Right ventricle myocardium superior (tissue), 1 donor: ENCODE measurements at regions not wholly inside any gene's neighbourhood (a gene's known extent, or its start where the extent isn't known, plus 50 kb on each side); places are given as distances from the start of the nearest gene placed in this dataset.
A peak's percentile ranks its signal among the peaks of the same experiment; 100 is the strongest.
"Not testable (repeated sequence)": the region's sequence is repeated elsewhere in the genome, so short reads cannot be mapped to it uniquely, and the experiment has no call there.

Experiments
- ATAC-seq: fragments of 200-7000 bp; cut with Tn5 transposase; one replicate; pipeline ENCODE4 v1.9.1; 2020; ENCODE audit warnings: mild to moderate bottlenecking; ENCODE audit not compliant: poor library complexity
- DNase-seq: peaks from one replicate; pipeline ENCODE4 v3.0.0-alpha.2; 2020
- intact Hi-C: fragments of 100-400 bp; cut with DNase I; formaldehyde crosslinking; loops from one replicate; pipeline ENCODE4 v1.11.2; 2022
- donor health status: DM: no; HTN: yes; CAD: no; lungs with severe emphysema.

DNA sequence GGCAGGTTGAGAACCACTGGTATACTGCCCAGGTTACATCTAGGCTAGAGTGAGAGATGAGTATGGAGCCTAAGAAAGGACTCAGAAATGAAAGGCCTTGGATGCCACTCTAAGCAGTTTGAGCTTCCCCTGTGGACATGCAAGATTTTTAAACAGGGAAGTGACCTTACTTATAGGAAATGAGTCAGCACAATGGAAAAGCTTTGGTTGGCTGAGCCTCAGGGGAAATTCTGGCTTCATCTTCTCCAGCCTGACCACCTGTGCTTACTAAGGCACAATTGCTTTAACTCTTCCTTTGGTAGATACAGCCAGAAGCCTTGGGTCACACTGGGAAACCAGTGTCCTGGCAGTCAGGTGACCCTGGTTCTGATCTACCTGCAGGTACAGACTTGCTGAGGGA is 380.2 kb upstream of the ZNF462 start:
- DNase-seq: no peak
- intact Hi-C loops: no loop called here
- peak; percentile 28 for ATAC-seq

DNA sequence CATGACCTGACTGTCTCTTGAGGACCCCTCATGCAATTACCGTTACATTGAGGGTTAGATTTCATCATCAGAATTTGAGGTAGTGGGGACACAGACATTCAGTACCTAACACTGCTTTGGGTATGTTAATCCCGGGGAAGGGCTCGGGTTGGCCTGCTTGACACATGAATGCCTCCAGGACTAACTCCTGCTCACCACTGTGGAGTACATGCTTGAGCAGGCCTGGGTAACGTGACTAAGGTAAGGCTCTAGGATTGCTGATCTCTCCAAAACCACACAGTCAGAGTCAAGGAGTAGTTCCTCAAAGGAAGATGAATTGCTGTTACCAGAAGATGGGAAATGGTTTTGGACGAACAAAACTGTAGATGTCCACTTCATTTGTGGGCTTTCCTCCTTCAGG is 376.3 kb upstream of the ZNF462 start:
- intact Hi-C loops: no loop called here
- DNase-seq (no peak), ATAC-seq (no peak)

DNA sequence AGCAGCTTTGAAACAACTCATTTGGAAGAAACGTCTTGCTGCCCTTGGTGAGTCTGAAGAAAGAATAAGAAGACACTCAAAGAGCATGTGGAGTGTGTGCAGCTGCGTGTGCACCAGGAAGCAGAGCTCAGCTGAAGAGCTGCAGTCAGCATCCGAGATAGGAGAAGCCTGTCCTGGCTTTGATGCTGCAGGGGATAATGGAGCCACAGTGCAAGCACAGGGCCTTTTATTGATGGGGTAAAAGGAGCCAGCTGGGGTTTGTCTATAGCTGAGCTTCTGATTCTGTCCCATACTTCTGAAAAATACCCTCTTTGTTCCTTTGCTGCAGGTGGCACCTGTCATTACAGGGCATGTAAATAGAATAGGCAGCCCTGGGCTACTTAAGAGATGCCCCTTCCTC is 375.7 kb upstream of the ZNF462 start:
- ATAC-seq: no peak
- intact Hi-C loops: no loop called here
- no peak for DNase-seq

DNA sequence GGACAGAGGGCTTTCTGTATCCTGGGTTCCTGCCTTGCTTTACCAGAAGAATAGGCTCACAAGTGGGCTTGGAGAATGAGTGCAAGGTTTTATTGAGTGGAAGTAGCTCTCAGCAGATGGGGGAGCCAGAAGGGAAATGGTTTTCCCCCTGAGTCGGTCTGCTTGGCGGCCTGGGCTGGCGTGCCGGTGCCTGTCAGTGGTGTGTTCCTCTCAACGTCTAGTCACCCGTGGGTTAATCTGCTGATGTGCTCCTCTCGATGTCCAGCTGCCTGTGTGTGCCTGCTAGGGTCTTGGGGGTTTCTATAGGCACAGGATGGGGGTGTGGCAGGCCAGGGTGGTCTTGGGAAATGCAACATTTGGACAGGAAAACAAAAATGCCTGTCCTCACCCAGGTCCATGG is 370.8 kb upstream of the ZNF462 start:
- ATAC-seq, intact Hi-C loops, DNase-seq: not testable (repeated sequence)

DNA sequence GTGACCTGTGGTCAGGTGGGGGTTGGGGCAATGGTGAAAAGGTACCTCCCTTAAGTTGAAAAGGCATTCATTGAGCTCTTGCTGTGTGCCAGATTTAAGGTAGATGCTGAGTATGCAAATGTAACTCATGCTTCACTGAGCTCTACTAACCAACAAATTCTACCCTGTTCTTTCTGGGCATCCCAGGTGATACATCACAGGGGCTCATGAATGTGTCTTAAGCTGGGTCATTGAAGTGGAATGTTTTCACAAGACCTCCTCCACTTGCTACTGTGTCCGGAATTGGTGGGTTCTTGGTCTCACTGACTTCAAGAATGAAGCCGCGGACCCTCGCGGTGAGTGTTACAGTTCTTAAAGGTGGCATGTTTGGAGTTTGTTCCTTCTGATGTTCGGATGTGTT is 362.8 kb upstream of the ZNF462 start:
- ATAC-seq: no peak
- intact Hi-C loops: no loop called here

DNA sequence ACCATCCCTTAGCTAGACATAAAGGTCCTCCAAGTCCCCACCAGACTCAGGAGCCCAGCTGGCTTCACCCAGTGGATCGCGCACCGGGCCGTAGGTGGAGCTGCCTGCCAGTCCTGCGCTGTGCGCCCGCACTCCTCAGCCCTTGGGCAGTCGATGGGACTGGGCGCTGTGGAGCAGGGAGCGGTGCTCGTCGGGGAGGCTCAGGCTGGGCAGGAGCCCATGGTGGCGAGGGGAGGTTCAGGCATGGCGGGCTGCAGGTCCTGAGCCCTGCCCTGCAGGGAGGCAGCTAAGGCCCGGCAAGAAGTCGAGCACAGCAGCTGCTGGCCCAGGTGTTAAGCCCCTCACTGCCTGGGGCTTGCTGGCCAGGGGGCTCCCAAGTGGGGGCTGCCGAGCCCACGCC is 361.8 kb upstream of the ZNF462 start:
- intact Hi-C loops, ATAC-seq, DNase-seq: not testable (repeated sequence)

More for the DNA sequence above, 362.8 kb upstream of the ZNF462 start:
- no peak for DNase-seq

DNA sequence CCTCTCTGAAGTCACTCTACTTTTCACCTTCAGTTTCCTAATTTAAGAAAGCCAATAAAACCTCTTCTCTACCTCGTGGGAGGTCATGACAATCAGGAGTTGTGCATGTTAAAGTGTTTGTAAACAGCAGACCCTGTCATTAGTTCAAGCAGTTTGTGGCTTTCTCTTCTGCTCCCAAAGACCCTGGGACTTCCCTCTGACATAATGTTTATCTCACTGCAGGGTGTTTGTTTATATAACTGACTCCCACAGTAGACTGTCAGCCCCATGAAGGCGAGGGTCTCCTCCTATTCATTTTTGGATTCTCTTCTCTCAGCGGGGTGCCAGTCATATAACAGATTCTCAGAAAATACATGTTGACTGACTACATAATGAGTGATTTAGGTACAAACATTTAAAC is 360.0 kb upstream of the ZNF462 start:
- ATAC-seq (no peak), DNase-seq (no peak)
- intact Hi-C loops: no loop called here

GRCh38 chr9:106503759-106504158 is 359.2 kb upstream of the ZNF462 start:
- intact Hi-C loops: no loop called here
- DNase-seq (no peak), ATAC-seq (no peak)

- no peak for DNase-seq
- ATAC-seq: no peak
- intact Hi-C loops: no loop called here
Measured at GRCh38 chr9:106526716-106527204, 336.2 kb upstream of the ZNF462 start.

DNA sequence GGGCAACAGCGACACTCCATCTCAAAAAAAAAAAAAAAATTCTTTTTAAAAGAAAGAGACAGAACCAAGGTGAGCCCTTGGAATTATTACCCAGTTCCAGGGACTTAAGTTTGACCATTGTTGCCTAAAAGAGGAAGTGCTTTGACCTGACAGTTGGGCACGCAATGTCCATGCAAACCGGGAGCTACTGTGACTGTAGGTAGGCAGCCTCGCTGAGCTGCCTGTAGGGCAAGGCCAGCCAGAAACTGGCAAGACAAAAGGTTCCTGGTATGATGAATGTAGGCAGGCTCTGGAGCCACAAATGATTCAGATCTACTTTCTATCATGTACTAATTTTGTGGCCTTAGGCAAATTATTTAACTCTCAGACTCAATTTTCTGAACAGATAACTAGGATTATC is 334.8 kb upstream of the ZNF462 start:
- intact Hi-C loops: no loop called here
- DNase-seq (no peak), ATAC-seq (no peak)

GRCh38 chr9:106529616-106530015 is 333.4 kb upstream of the ZNF462 start:
- DNase-seq: no peak
- intact Hi-C loops: no loop called here
- ATAC-seq: no peak

GRCh38 chr9:106531491-106531890 is 331.5 kb upstream of the ZNF462 start:
- intact Hi-C loops: no loop called here
- DNase-seq: no peak
- ATAC-seq: no peak

DNA sequence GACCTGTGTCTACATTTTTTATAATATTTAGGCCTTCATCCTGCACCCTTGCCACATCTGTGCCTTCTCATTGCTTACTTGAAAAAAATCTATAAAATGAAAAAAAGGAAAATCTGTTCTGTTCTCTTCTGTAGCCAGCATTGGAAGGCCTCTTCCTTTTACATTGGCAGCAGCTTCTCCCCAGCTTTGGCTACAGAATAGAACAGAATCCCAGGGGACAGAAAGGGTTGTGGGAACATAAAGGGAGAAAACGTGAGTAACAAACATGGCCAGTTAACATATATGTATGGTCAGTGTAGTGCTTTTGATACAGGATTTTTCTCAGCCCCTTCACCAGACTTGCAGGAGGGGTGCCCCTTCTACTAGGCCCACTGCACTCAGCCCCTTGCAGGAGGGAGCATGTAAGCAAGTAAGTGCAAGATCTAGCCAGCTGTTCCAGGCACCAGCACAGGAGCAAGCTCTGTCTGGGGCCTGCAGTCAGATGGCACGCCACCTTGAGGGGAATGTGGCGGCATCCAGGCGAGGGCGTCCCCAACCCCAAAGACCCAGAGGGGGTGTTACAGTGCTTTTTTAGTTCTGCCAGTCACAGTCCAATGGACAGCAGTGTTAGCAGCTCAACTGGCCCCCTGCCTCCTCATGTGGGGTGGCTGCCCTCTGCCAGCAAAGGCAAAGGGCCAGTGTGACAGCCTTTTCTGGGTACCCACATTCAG is 330.5 kb upstream of the ZNF462 start:
- no peak for DNase-seq

GRCh38 chr9:106534800-106535199 is 328.2 kb upstream of the ZNF462 start:
- DNase-seq (no peak), ATAC-seq (no peak)
- intact Hi-C loops: no loop called here

More for the DNA sequence above, 330.5 kb upstream of the ZNF462 start:
- no peak for ATAC-seq
- intact Hi-C loops: no loop called here

GRCh38 chr9:106535439-106535838 is 327.5 kb upstream of the ZNF462 start:
- DNase-seq (no peak), ATAC-seq (peak; percentile 52)
- intact Hi-C loops: no loop called here

GRCh38 chr9:106557996-106558667 is 304.8 kb upstream of the ZNF462 start:
- DNase-seq (no peak), ATAC-seq (no peak)
- intact Hi-C loops: no loop called here

- ATAC-seq (no peak), DNase-seq (no peak)
- intact Hi-C loops: no loop called here
Measured at GRCh38 chr9:106560540-106560939, 302.4 kb upstream of the ZNF462 start.

GRCh38 chr9:106575823-106576222 is 287.1 kb upstream of the ZNF462 start:
- ATAC-seq: no peak

DNA sequence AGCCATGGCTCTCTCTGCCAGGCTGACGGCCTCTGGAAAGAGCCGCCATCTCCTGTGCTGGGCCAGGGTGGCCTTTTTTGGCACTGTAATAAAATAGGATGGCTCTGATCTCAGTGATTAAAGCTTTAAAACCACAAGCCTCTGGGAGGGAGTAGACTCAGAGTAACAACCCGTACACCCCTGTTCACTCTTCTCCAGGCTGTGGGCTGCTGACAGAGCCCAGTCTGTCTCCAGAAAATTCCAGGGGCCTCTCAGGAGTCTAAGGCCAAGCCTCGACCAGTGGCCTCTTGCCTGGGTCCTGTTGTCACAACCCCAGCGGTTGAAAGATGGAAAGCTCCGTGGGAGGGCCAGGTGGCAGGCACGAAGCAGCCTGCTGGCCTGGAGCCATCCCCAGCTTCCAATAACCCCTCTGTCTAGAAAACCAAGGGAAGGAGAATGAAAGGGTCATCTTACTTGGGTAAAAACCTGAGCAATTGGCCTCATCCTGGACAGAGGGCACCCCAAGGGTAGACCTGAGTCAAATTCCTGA is 286.7 kb upstream of the ZNF462 start:
- no peak for DNase-seq
- intact Hi-C loops: no loop called here
- no peak for ATAC-seq

More at GRCh38 chr9:106575823-106576222, 287.1 kb upstream of the ZNF462 start:
- no peak for DNase-seq
- intact Hi-C loops: no loop called here

- no peak for DNase-seq
- intact Hi-C loops: no loop called here
- no peak for ATAC-seq
Measured at GRCh38 chr9:106577121-106577520, 285.8 kb upstream of the ZNF462 start.
